Upper lobe of left lung (tissue), 6 donors: ENCODE measurements at regions not wholly inside any gene's neighbourhood (a gene's known extent, or its start where the extent isn't known, plus 50 kb on each side); places are given as distances from the start of the nearest gene placed in this dataset.

Experiments used
- ATAC-seq, 2 donors: fragments of 200-7000 bp; cut with Tn5 transposase; one replicate each; pipeline ENCODE4 v1.9.1; 2022; ENCODE audit warnings: mild to moderate bottlenecking in 2 of 2, moderate library complexity in 2 of 2; ENCODE audit not compliant: low FRiP score in 2 of 2
- DNase-seq, 2 donors: peaks; one replicate each; pipeline ENCODE4 v3.0.0-alpha.2; 2019 to 2020
- H3K27ac ChIP-seq, 4 donors: fragments of 200-600 bp; sonication (generic); one replicate each; pipeline ENCODE4 v1.5.1; 2016 to 2019
- H3K27me3 ChIP-seq, 4 donors: fragments of 200-600 bp; sonication (generic); one replicate each; pipeline ENCODE4 v1.5.1; 2017 to 2019
- H3K36me3 ChIP-seq, 4 donors: fragments of 200-600 bp; sonication (generic); one replicate each; pipeline ENCODE4 v1.5.1; 2016 to 2019
- H3K4me1 ChIP-seq, 4 donors: fragments of 200-600 bp; sonication (generic); one replicate each; pipeline ENCODE4 v1.5.1; 2018 to 2019
- H3K4me3 ChIP-seq, 4 donors: fragments of 200-600 bp; sonication (generic); one replicate each; pipeline ENCODE4 v1.5.1; 2017 to 2019; ENCODE audit warnings: mild to moderate bottlenecking in 2 of 4, moderate library complexity in 1 of 4
- H3K9me3 ChIP-seq, 4 donors: fragments of 200-600 bp; sonication (generic); one replicate each; pipeline ENCODE4 v1.5.1; 2018 to 2019
- CTCF ChIP-seq, 6 experiments: fragments of 450-650 bp in 4 of 6; fragments of 200-600 bp in 2 of 6; sonication (generic) in 2 of 6; IDR thresholded peaks; one replicate each; pipeline ENCODE4 v1.5.1; 2016 to 2019; ENCODE audit warnings: antibody characterized with exemption in 6 of 6
- EP300 ChIP-seq, 4 donors: sonication (generic); formaldehyde crosslinking; IDR thresholded peaks; one replicate each; pipeline ENCODE4 v1.5.1; 2017; ENCODE audit warnings: antibody characterized with exemption in 4 of 4, control low read depth in 2 of 4
- POLR2A ChIP-seq, 4 donors: fragments of 450-650 bp; IDR thresholded peaks; one replicate each; pipeline ENCODE4 v1.5.1; 2016 to 2017; ENCODE audit warnings: antibody characterized with exemption in 4 of 4, mild to moderate bottlenecking in 2 of 4
- POLR2AphosphoS5 ChIP-seq, 2 donors: sonication (generic); formaldehyde crosslinking; IDR thresholded peaks; one replicate each; pipeline ENCODE4 v1.5.1; 2017; ENCODE audit warnings: antibody characterized with exemption in 2 of 2
- WGBS, 2 donors: methylation state at CpG; one replicate each; pipeline ENCODE4 v1.1.5; 2017 to 2018; 5-methylcytosine and 5-hydroxymethylcytosine counted together
- donor health status: DM: no; HTN: no; CAD: no; lungs with moderate emphysema.
- donor health status: DM: no; HTN: yes; CAD: no; lungs with severe emphysema.

GRCh38 chr2:60045456-60045855 lies 508.0 kb downstream of the BCL11A start:
- Histone ChIP-seq H3K27me3 (no peaks in the 10 kb centered on the region), H3K27ac (no peak overlapping the region), H3K4me3 (no peak overlapping the region), H3K36me3 (no peaks in the 10 kb centered on the region), H3K4me1 (no peaks in the 10 kb centered on the region), H3K9me3 (no peaks in the 10 kb centered on the region)
- DNase-seq (no peak), ATAC-seq (no peak)
- 71 to 74% methylated on average over 1 of the region's 1 CpG for WGBS, 2 donors
- TF ChIP-seq POLR2A (IDR thresholded peaks at IDR 0.05) (no peak), POLR2AphosphoS5 (IDR thresholded peaks at IDR 0.05) (no peak), EP300 (IDR thresholded peaks at IDR 0.05) (no peak), CTCF (IDR thresholded peaks at IDR 0.05) (no peak)

- 94 to 100% methylated on average over 1 of the region's 1 CpG for WGBS, 2 donors
Measured at GRCh38 chr2:60044484-60044883, 509.0 kb downstream of the BCL11A start.

GRCh38 chr2:60042023-60042422 lies 511.4 kb downstream of the BCL11A start:
- ATAC-seq (no peak), DNase-seq (no peak)
- H3K9me3 ChIP-seq: no peaks in the 10 kb centered on the region
- no peaks in the 10 kb centered on the region for H3K4me1 ChIP-seq
- WGBS, 2 donors: 82 to 84% methylated on average over 3 of the region's 3 CpGs
- TF ChIP-seq POLR2A (IDR thresholded peaks at IDR 0.05) (no peak), POLR2AphosphoS5 (IDR thresholded peaks at IDR 0.05) (no peak), CTCF (IDR thresholded peaks at IDR 0.05) (no peak), EP300 (IDR thresholded peaks at IDR 0.05) (no peak)
- no peaks in the 10 kb centered on the region for H3K36me3 ChIP-seq
- no peak overlapping the region for H3K4me3 ChIP-seq
- H3K27me3 ChIP-seq: no peaks in the 10 kb centered on the region
- H3K27ac ChIP-seq: no peak overlapping the region

More at GRCh38 chr2:60044484-60044883, 509.0 kb downstream of the BCL11A start:
- no peak overlapping the region for H3K4me3 ChIP-seq
- DNase-seq: no peak
- H3K27me3 ChIP-seq: no peaks in the 10 kb centered on the region
- no peaks in the 10 kb centered on the region for H3K9me3 ChIP-seq
- H3K36me3 ChIP-seq: no peaks in the 10 kb centered on the region
- TF ChIP-seq EP300 (IDR thresholded peaks at IDR 0.05) (no peak), CTCF (IDR thresholded peaks at IDR 0.05) (no peak), POLR2A (IDR thresholded peaks at IDR 0.05) (no peak), POLR2AphosphoS5 (IDR thresholded peaks at IDR 0.05) (no peak)
- H3K27ac ChIP-seq: no peak overlapping the region
- ATAC-seq: no peak
- H3K4me1 ChIP-seq: no peaks in the 10 kb centered on the region

GRCh38 chr2:60033325-60033724 lies 520.1 kb downstream of the BCL11A start:
- H3K27ac ChIP-seq: no peak overlapping the region
- H3K27me3 ChIP-seq: no peaks in the 10 kb centered on the region
- H3K4me3 ChIP-seq: no peak overlapping the region
- no peaks in the 10 kb centered on the region for H3K36me3 ChIP-seq
- WGBS, 2 donors: 65 to 74% methylated on average over 4 of the region's 4 CpGs
- no peak for TF ChIP-seq POLR2A (IDR thresholded peaks at IDR 0.05)
- no peak for TF ChIP-seq EP300 (IDR thresholded peaks at IDR 0.05)
- no peak for TF ChIP-seq CTCF (IDR thresholded peaks at IDR 0.05)
- TF ChIP-seq POLR2AphosphoS5 (IDR thresholded peaks at IDR 0.05): no peak
- peaks cover 0 to 8% (median 0%) of the 10 kb centered on the region in 4 donors for H3K9me3 ChIP-seq
- no peaks in the 10 kb centered on the region for H3K4me1 ChIP-seq
- no peak for ATAC-seq
- no peak for DNase-seq

- H3K4me1 ChIP-seq: no peaks in the 10 kb centered on the region
- no peak overlapping the region for H3K27ac ChIP-seq
- H3K9me3 ChIP-seq: peaks cover 0 to 4% (median 0%) of the 10 kb centered on the region in 4 donors
- 30 to 91% methylated on average over 1 of the region's 1 CpG for WGBS, 2 donors
- TF ChIP-seq CTCF (IDR thresholded peaks at IDR 0.05) (no peak), EP300 (IDR thresholded peaks at IDR 0.05) (no peak), POLR2A (IDR thresholded peaks at IDR 0.05) (no peak), POLR2AphosphoS5 (IDR thresholded peaks at IDR 0.05) (no peak)
- no peak overlapping the region for H3K4me3 ChIP-seq
- no peaks in the 10 kb centered on the region for H3K27me3 ChIP-seq
- ATAC-seq (no peak), DNase-seq (no peak)
- no peaks in the 10 kb centered on the region for H3K36me3 ChIP-seq
Measured at GRCh38 chr2:60029566-60029883, 523.9 kb downstream of the BCL11A start.
